ENCODE measurements at regions not wholly inside any gene's neighbourhood (a gene's known extent, or its start where the extent isn't known, plus 50 kb on each side); places are given as distances from the start of the nearest gene placed in this dataset.

GRCh38 chr6:12584631-12585405 is 131.7 kb upstream of the PHACTR1 start:
- no peak for TF ChIP-seq CTCF (IDR thresholded peaks at IDR 0.05)
- H3K4me2 ChIP-seq (ENCODE audit: low read length) = no peak overlapping the region
- no peak overlapping the region for H3K9ac ChIP-seq
- no peaks in the 10 kb centered on the region for H3K4me1 ChIP-seq
- H2AFZ ChIP-seq = no peak overlapping the region
- H3K36me3 ChIP-seq (ENCODE audit: control insufficient read depth, insufficient read depth, low read length) = no peaks in the 10 kb centered on the region
- no peak overlapping the region for H3K27ac ChIP-seq
- no peak overlapping the region for H3K4me3 ChIP-seq (ENCODE audit: low read depth, low read length)
- no peaks in the 10 kb centered on the region for H3K79me2 ChIP-seq
- H3K9me3 ChIP-seq (ENCODE audit: control insufficient read depth, low read length) = no peaks in the 10 kb centered on the region
- H3K27me3 ChIP-seq (ENCODE audit: control insufficient read depth, insufficient read depth, low read length) = no peaks in the 10 kb centered on the region

- H3K9me3 ChIP-seq (ENCODE audit: control insufficient read depth, low read length) = no peaks in the 10 kb centered on the region
- TF ChIP-seq CTCF (IDR thresholded peaks at IDR 0.05) = no peak
- no peaks in the 10 kb centered on the region for H3K27me3 ChIP-seq (ENCODE audit: control insufficient read depth, insufficient read depth, low read length)
- no peak overlapping the region for H3K27ac ChIP-seq
- H3K4me3 ChIP-seq (ENCODE audit: low read depth, low read length) = no peak overlapping the region
- H3K36me3 ChIP-seq (ENCODE audit: control insufficient read depth, insufficient read depth, low read length) = no peaks in the 10 kb centered on the region
- H3K4me2 ChIP-seq (ENCODE audit: low read length) = no peak overlapping the region
- no peaks in the 10 kb centered on the region for H3K4me1 ChIP-seq
- H3K79me2 ChIP-seq = no peaks in the 10 kb centered on the region
- no peak overlapping the region for H2AFZ ChIP-seq
- no peak overlapping the region for H3K9ac ChIP-seq
Measured at GRCh38 chr6:12585497-12585958, 131.0 kb upstream of the PHACTR1 start.

GRCh38 chr6:12586721-12587480 is 129.7 kb upstream of the PHACTR1 start:
- no peak overlapping the region for H3K4me3 ChIP-seq (ENCODE audit: low read depth, low read length)
- H3K79me2 ChIP-seq = no peaks in the 10 kb centered on the region
- H3K4me1 ChIP-seq = no peaks in the 10 kb centered on the region
- no peaks in the 10 kb centered on the region for H3K27me3 ChIP-seq (ENCODE audit: control insufficient read depth, insufficient read depth, low read length)
- H2AFZ ChIP-seq = no peak overlapping the region
- H3K9ac ChIP-seq = no peak overlapping the region
- H3K9me3 ChIP-seq (ENCODE audit: control insufficient read depth, low read length) = no peaks in the 10 kb centered on the region
- no peaks in the 10 kb centered on the region for H3K36me3 ChIP-seq (ENCODE audit: control insufficient read depth, insufficient read depth, low read length)
- no peak for TF ChIP-seq CTCF (IDR thresholded peaks at IDR 0.05)
- no peak overlapping the region for H3K27ac ChIP-seq
- H3K4me2 ChIP-seq (ENCODE audit: low read length) = no peak overlapping the region

- TF ChIP-seq CTCF (IDR thresholded peaks at IDR 0.05) = no peak
- H3K79me2 ChIP-seq = no peaks in the 10 kb centered on the region
- H3K4me2 ChIP-seq (ENCODE audit: low read length) = no peak overlapping the region
- H3K27me3 ChIP-seq (ENCODE audit: control insufficient read depth, insufficient read depth, low read length) = no peaks in the 10 kb centered on the region
- H3K4me1 ChIP-seq = no peaks in the 10 kb centered on the region
- H3K36me3 ChIP-seq (ENCODE audit: control insufficient read depth, insufficient read depth, low read length) = no peaks in the 10 kb centered on the region
- H2AFZ ChIP-seq = no peak overlapping the region
- H3K4me3 ChIP-seq (ENCODE audit: low read depth, low read length) = no peak overlapping the region
- no peaks in the 10 kb centered on the region for H3K9me3 ChIP-seq (ENCODE audit: control insufficient read depth, low read length)
- H3K27ac ChIP-seq = no peak overlapping the region
- H3K9ac ChIP-seq = no peak overlapping the region
Measured at GRCh38 chr6:12590901-12591300, 125.7 kb upstream of the PHACTR1 start.
